ENCODE measurements at regions not wholly inside any gene's neighbourhood (a gene's known extent, or its start where the extent isn't known, plus 50 kb on each side); places are given as distances from the start of the nearest gene placed in this dataset.

GRCh38 chr5:74352256-74352655 is 288.3 kb downstream of the ENC1 start:
- H3K4me3 ChIP-seq (ENCODE audit: low read depth, low read length), result no peak overlapping the region
- no peak for TF ChIP-seq CTCF (IDR thresholded peaks at IDR 0.05; ENCODE audit: insufficient read depth, low read depth, low read length, missing control alignments)
- DNase-seq (ENCODE audit: low read depth), result no peak

GRCh38 chr5:74342948-74343682 is 297.4 kb downstream of the ENC1 start:
- no peak for DNase-seq (ENCODE audit: low read depth)
- TF ChIP-seq CTCF (IDR thresholded peaks at IDR 0.05; ENCODE audit: insufficient read depth, low read depth, low read length, missing control alignments), result no peak
- H3K4me3 ChIP-seq (ENCODE audit: low read depth, low read length), result no peak overlapping the region

- no peak for TF ChIP-seq CTCF (IDR thresholded peaks at IDR 0.05; ENCODE audit: insufficient read depth, low read depth, low read length, missing control alignments)
- H3K4me3 ChIP-seq (ENCODE audit: low read depth, low read length), result no peak overlapping the region
- no peak for DNase-seq (ENCODE audit: low read depth)
Observed at GRCh38 chr5:74342182-74342581, 298.3 kb downstream of the ENC1 start.

GRCh38 chr5:74341221-74341620 is 299.3 kb downstream of the ENC1 start:
- no peak overlapping the region for H3K4me3 ChIP-seq (ENCODE audit: low read depth, low read length)
- no peak for TF ChIP-seq CTCF (IDR thresholded peaks at IDR 0.05; ENCODE audit: insufficient read depth, low read depth, low read length, missing control alignments)
- no peak for DNase-seq (ENCODE audit: low read depth)

- H3K4me3 ChIP-seq (ENCODE audit: low read depth, low read length), result no peak overlapping the region
- TF ChIP-seq CTCF (IDR thresholded peaks at IDR 0.05; ENCODE audit: insufficient read depth, low read depth, low read length, missing control alignments), result no peak
- DNase-seq (ENCODE audit: low read depth), result no peak
Observed at GRCh38 chr5:74340476-74340875, 300.1 kb downstream of the ENC1 start.

- DNase-seq (ENCODE audit: low read depth), result no peak
- no peak overlapping the region for H3K4me3 ChIP-seq (ENCODE audit: low read depth, low read length)
- no peak for TF ChIP-seq CTCF (IDR thresholded peaks at IDR 0.05; ENCODE audit: insufficient read depth, low read depth, low read length, missing control alignments)
Observed at GRCh38 chr5:74337984-74338310, 302.6 kb downstream of the ENC1 start.
